Gastroesophageal sphincter (tissue), 4 donors: ENCODE measurements at regions not wholly inside any gene's neighbourhood (a gene's known extent, or its start where the extent isn't known, plus 50 kb on each side); places are given as distances from the start of the nearest gene placed in this dataset.

Source experiments
- ATAC-seq: fragments of 150-250 bp; one replicate; pipeline ENCODE4 v1.9.1; 2016; ENCODE audit warnings: mild to moderate bottlenecking, moderate library complexity
- H3K27ac ChIP-seq, 4 donors: fragments of 200-600 bp; sonication (generic) in 3 of 4; 1 replicate in 3 of 4; 2 replicates in 1 of 4; pipeline ENCODE4 v1.5.1; 2016 to 2019
- H3K27me3 ChIP-seq: fragments of 200-600 bp; sonication (generic); one replicate; pipeline ENCODE4 v1.5.1; 2019
- H3K36me3 ChIP-seq, 2 donors: fragments of 200-600 bp; sonication (generic); one replicate each; pipeline ENCODE4 v1.5.1; 2019; ENCODE audit warnings: control low read depth in 1 of 2
- H3K4me1 ChIP-seq, 3 donors: fragments of 200-600 bp; sonication (generic); 1 replicate in 2 of 3; 2 replicates in 1 of 3; pipeline ENCODE4 v1.5.1; 2016 to 2019; ENCODE audit warnings: control low read depth in 2 of 3
- H3K4me3 ChIP-seq, 2 donors: fragments of 200-600 bp; sonication (generic); one replicate each; pipeline ENCODE4 v1.5.1; 2019; ENCODE audit warnings: mild to moderate bottlenecking in 1 of 2, moderate library complexity in 1 of 2
- H3K9me3 ChIP-seq, 3 donors: fragments of 200-600 bp; sonication (generic); one replicate each; pipeline ENCODE4 v1.5.1; 2017 to 2019; ENCODE audit warnings: control low read depth in 2 of 3
- EP300 ChIP-seq: sonication (generic); formaldehyde crosslinking; IDR thresholded peaks from one replicate; pipeline ENCODE4 v1.6.1; 2017; ENCODE audit warnings: antibody characterized with exemption, mild to moderate bottlenecking
- POLR2A ChIP-seq, 2 donors: fragments of 450-650 bp; IDR thresholded peaks; one replicate each; pipeline ENCODE4 v1.6.1; 2017; ENCODE audit warnings: antibody characterized with exemption in 2 of 2, mild to moderate bottlenecking in 2 of 2, moderate library complexity in 1 of 2
- POLR2AphosphoS5 ChIP-seq: sonication (generic); formaldehyde crosslinking; IDR thresholded peaks from one replicate; pipeline ENCODE4 v1.6.1; 2017; ENCODE audit warnings: antibody characterized with exemption
- WGBS, 2 donors: methylation state at CpG; one replicate each; pipeline ENCODE4 v1.1.5; 2018; ENCODE audit warnings: low coverage in 1 of 2; 5-methylcytosine and 5-hydroxymethylcytosine counted together
- TF ChIP-seq, protein P1 (sequence below), 4 experiments: fragments of 200-600 bp in 2 of 4; fragments of 450-650 bp in 2 of 4; sonication (generic) in 1 of 4; IDR thresholded peaks; one replicate each; pipeline ENCODE4 v1.5.1; 2017 to 2019; ENCODE audit warnings: antibody characterized with exemption in 4 of 4, mild to moderate bottlenecking in 2 of 4, moderate library complexity in 2 of 4

DNA sequence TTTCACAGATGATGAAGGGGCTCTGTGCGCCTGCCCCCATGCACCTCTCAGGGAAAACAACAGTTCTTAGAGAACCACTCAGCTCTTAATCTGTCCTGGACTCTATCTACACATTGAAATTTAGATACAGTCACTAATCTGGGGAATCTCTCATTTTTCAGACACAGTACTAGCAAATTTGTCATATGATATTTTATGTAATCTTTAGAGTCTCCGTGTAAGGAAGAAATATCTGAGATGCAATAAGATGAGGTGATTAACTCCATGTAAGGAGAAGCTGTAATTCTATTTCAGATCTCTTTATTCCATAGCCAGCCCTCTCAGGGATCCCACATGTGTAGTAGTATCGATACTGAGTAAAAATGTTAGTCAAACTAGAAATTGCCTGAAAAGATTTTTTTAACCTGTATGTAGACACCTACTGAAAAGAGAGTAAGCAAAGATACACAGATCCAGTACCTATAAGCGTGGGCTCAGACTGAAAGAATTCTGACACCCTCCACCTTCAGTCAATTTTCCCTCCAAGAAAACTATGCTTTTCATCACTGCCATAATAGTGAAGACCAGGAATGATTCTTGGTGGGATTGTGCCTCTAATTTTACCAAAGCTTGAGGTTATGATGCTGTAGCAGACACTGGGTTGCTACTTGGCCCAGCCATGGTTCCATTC is 279.6 kb upstream of the TMEM161B start:
- ATAC-seq = no peak
- no peak overlapping the region for H3K27ac ChIP-seq
- WGBS, 2 donors = 71 to 79% methylated on average over 3 to 4 of the region's 4 CpGs
- TF ChIP-seq, protein P1, sequence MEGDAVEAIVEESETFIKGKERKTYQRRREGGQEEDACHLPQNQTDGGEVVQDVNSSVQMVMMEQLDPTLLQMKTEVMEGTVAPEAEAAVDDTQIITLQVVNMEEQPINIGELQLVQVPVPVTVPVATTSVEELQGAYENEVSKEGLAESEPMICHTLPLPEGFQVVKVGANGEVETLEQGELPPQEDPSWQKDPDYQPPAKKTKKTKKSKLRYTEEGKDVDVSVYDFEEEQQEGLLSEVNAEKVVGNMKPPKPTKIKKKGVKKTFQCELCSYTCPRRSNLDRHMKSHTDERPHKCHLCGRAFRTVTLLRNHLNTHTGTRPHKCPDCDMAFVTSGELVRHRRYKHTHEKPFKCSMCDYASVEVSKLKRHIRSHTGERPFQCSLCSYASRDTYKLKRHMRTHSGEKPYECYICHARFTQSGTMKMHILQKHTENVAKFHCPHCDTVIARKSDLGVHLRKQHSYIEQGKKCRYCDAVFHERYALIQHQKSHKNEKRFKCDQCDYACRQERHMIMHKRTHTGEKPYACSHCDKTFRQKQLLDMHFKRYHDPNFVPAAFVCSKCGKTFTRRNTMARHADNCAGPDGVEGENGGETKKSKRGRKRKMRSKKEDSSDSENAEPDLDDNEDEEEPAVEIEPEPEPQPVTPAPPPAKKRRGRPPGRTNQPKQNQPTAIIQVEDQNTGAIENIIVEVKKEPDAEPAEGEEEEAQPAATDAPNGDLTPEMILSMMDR (IDR thresholded peaks at IDR 0.05) = no peak
- no peak for TF ChIP-seq POLR2AphosphoS5
- TF ChIP-seq POLR2A (IDR thresholded peaks at IDR 0.05) = no peak
- no peak for TF ChIP-seq EP300
- peaks cover 4% of the 10 kb centered on the region for H3K27me3 ChIP-seq
- H3K9me3 ChIP-seq = no peaks in the 10 kb centered on the region
- H3K4me1 ChIP-seq = no peaks in the 10 kb centered on the region
- no peaks in the 10 kb centered on the region for H3K36me3 ChIP-seq
- no peak overlapping the region for H3K4me3 ChIP-seq

DNA sequence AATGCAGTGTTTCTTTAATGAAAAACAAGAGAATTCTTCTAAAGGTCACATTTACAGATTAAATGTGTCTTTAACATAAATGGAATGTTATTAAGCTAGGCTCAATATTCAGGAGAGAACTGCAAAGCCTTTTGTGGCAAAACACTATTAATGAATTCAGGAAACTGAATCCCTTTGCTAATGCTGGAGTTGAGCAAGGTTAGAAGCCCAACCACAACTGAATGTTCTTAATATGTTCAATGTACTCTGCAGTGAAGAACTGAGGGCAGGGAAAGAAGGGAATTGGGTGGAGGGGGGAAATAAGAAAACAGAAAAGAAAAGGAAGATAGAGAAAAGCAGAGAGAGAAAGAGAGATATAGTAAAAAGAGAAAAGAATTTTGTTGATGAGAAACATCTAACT is 276.7 kb upstream of the TMEM161B start:
- Histone ChIP-seq H3K4me3 (no peak overlapping the region), H3K4me1 (no peaks in the 10 kb centered on the region), H3K9me3 (no peaks in the 10 kb centered on the region), H3K27me3 (peaks cover 4% of the 10 kb centered on the region), H3K27ac (no peak overlapping the region), H3K36me3 (no peaks in the 10 kb centered on the region)
- no peak for ATAC-seq
- TF ChIP-seq POLR2AphosphoS5 (no peak), POLR2A (IDR thresholded peaks at IDR 0.05) (no peak), EP300 (no peak)
- TF ChIP-seq, protein P1 (IDR thresholded peaks at IDR 0.05) = no peak

DNA sequence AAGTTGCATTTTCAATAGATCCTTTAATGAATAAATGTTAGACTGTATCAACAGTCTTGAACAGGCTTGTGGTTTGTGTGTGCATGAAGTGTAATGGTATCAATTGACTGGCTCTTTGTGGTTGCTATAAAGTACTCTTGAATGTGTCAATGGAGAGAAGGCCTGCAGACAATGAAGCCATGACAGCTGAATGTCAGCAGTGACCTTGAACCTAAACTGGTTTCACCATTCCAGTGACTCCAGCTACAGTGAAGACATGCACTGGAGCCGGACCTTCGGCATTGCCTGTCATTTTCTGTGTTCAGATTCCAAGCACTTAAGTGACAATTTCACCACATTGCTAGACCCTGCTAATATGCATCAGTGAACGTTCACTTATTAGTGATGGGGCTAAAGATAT is 276.0 kb upstream of the TMEM161B start:
- 40 to 93% methylated on average over 1 to 3 of the region's 3 CpGs for WGBS, 2 donors
- ATAC-seq = no peak
- TF ChIP-seq EP300 = no peak
- TF ChIP-seq, protein P1 (IDR thresholded peaks at IDR 0.05) = no peak
- TF ChIP-seq POLR2AphosphoS5 = no peak
- Histone ChIP-seq H3K4me3 (no peak overlapping the region), H3K4me1 (no peaks in the 10 kb centered on the region), H3K27me3 (peaks cover 6% of the 10 kb centered on the region), H3K36me3 (no peaks in the 10 kb centered on the region), H3K27ac (no peak overlapping the region), H3K9me3 (no peaks in the 10 kb centered on the region)

DNA sequence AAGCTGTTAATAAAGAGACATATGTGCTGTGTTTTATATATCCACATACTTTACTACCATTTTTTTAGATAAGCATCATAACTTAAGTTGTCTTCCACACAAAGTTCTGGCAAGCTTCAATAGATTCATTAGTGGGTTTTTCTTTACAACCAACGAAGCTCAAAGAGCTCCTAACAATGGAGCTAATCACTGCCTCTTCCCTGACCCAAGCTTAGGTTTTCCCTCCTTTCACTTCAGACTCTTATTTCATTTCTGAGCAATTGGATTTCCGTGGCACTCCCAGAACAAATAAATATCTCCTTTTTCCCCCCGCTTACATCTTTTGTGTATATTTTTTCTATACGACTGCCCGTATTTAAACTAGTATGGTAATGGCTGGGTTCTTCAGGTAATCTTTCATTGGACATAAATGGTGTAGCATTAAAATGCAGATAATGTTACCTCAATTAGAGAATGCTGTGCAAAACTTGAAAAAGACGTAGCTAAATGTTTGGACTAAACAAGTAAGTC is 275.5 kb upstream of the TMEM161B start:
- Histone ChIP-seq H3K4me3 (no peak overlapping the region), H3K9me3 (no peaks in the 10 kb centered on the region), H3K4me1 (no peaks in the 10 kb centered on the region), H3K36me3 (no peaks in the 10 kb centered on the region), H3K27ac (no peak overlapping the region), H3K27me3 (peaks cover 6% of the 10 kb centered on the region)
- 64 to 71% methylated on average over 5 to 6 of the region's 6 CpGs for WGBS, 2 donors
- ATAC-seq = no peak
- TF ChIP-seq POLR2A (IDR thresholded peaks at IDR 0.05) (no peak), POLR2AphosphoS5 (no peak), EP300 (no peak)
- TF ChIP-seq, protein P1 (IDR thresholded peaks at IDR 0.05) = no peak

DNA sequence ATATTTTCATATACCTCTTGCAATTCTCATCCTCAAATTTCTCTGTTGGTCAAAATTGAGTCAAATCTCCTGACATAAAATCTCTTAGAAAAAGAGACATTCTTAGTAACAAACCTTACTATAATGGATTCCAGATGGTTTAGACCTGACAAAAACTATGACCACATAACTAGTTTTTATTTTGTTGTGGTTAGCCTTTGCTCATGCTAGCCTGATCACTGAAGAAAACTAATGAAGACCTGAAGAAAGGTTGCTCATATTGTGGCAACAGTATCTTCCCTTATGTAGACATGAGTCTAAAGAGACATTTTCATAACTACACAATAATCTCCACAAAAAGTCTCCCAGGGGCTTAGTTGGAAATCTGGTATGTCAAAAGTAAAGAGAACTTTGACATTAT is 274.1 kb upstream of the TMEM161B start:
- no peak for ATAC-seq
- H3K27me3 ChIP-seq = peaks cover 6% of the 10 kb centered on the region
- H3K9me3 ChIP-seq = no peaks in the 10 kb centered on the region
- no peak overlapping the region for H3K27ac ChIP-seq
- H3K36me3 ChIP-seq = no peaks in the 10 kb centered on the region
- TF ChIP-seq POLR2AphosphoS5 (no peak), EP300 (no peak)
- TF ChIP-seq, protein P1 (IDR thresholded peaks at IDR 0.05) = no peak
- no peak overlapping the region for H3K4me3 ChIP-seq
- H3K4me1 ChIP-seq = no peaks in the 10 kb centered on the region
